ENCODE measurements at regions not wholly inside any gene's neighbourhood (a gene's known extent, or its start where the extent isn't known, plus 50 kb on each side); places are given as distances from the start of the nearest gene placed in this dataset.
"Not testable (repeated sequence)": the region's sequence is repeated elsewhere in the genome, so short reads cannot be mapped to it uniquely, and the experiment has no call there.

GRCh38 chr5:117417501-117417900 lies 842.9 kb upstream of the SEMA6A start:
- no peak for DNase-seq (ENCODE audit: low spot score)

GRCh38 chr5:117414926-117415325 lies 840.3 kb upstream of the SEMA6A start:
- no peak for DNase-seq (ENCODE audit: low spot score)

DNA sequence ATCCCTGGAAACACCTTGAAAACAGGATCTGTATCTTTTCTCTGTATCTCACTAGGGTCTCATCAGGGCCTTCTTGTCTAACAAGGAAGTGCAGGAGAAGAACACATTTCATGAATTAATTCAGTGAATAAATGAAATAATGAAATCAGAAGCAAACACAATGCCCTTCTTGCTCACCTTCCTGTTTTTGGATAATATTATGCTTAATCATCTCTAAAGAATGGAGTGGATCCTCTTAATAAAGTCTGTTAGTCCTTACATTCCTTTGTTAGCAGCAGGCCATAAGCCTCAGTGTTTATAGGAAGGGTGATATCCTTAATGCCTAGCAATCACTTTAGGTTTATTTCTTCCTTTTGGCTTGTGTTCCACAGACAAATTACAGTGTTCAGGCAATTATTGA lies 837.1 kb upstream of the SEMA6A start:
- DNase-seq (ENCODE audit: low spot score) = no peak

- DNase-seq (ENCODE audit: low spot score) = no peak
Observed at GRCh38 chr5:117405197-117405596, 830.6 kb upstream of the SEMA6A start.

GRCh38 chr5:117394506-117395157 lies 820.0 kb upstream of the SEMA6A start:
- DNase-seq (ENCODE audit: low spot score) = no peak

DNA sequence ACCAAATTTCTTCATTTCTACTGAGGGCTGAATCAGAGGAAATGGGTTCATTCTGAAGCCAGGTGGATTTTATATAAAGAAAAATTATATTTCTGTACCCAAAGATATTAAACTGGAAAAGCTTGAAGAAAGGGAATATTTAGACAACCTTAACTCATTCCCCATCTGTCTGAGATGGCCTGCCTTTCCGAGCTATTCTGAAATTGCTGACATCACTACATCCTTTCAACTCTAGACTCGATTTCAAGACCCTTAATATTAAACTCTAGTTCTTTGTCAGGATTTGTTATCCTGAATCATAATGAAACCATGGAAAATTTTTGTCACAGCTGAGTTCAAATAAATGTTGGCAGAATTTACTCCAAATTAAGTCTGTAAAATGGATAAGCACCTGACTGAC lies 818.5 kb upstream of the SEMA6A start:
- no peak for DNase-seq (ENCODE audit: low spot score)

GRCh38 chr5:117380316-117380715 lies 805.7 kb upstream of the SEMA6A start:
- DNase-seq (ENCODE audit: low spot score) = no peak

- DNase-seq (ENCODE audit: low spot score) = no peak
Observed at GRCh38 chr5:117379521-117379920, 804.9 kb upstream of the SEMA6A start.

GRCh38 chr5:117376748-117377147 lies 802.1 kb upstream of the SEMA6A start:
- no peak for DNase-seq (ENCODE audit: low spot score)

DNA sequence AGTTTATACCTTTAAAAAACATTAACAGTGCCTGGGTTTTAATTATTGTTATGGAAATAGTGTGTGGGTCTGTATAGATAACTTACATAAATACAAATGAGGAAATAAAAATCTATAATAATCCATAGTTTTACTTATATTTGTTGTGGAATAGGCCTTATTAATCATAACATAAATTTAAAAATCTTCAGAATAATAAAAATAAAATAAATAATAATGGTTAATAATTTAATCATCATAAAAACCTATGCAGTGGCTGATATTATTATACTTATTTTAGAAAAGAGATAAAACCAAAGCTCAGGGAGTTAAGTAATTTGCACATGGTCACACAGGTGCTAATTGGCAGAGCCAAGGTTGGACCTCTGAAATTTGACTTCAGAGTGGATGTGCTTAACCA lies 785.3 kb upstream of the SEMA6A start:
- DNase-seq (ENCODE audit: low spot score) = no peak

GRCh38 chr5:117357886-117358285 lies 783.3 kb upstream of the SEMA6A start:
- DNase-seq (ENCODE audit: low spot score) = no peak

DNA sequence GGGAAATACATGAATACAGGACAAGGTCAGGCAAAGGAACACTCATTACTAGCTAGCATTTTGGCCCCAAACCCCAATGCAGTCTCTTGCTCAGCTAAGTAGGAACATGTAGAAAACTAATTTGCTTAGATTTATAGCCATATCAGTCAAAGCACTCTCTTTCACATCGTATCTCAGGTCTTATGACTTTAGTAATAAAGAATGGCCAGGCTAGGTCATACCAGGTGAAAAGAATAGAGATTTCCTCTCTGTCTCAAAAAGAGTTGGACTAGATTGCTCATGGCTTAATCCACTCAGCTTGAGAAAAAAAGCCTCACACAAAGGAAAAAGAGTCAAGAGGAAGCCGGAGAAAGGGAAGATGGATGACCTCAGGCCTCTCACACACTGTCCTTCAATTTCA lies 772.7 kb upstream of the SEMA6A start:
- DNase-seq (ENCODE audit: low spot score) = no peak

- DNase-seq (ENCODE audit: low spot score) = not testable (repeated sequence)
Observed at GRCh38 chr5:117343726-117344125, 769.1 kb upstream of the SEMA6A start.

- DNase-seq (ENCODE audit: low spot score) = no peak
Observed at GRCh38 chr5:117337064-117337749, 762.6 kb upstream of the SEMA6A start.

DNA sequence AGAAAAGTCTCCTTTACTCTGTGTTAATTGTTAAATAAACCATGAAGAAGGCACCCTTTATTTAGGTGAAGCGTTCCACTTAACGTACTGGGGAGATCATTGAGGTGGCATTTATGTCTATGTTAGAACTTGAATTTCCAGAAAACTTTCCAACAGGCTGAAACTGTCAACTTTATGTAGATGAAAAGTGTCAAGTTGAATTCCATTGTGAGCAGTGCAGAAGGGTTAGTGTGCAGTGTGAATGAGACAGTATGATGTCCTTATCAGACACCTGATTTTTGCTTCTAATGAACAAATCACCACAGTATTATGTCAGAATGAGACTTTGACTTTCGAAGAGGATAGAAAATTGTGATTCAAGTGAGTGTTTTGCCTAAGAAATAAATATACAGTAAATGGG lies 761.6 kb upstream of the SEMA6A start:
- no peak for DNase-seq (ENCODE audit: low spot score)

DNA sequence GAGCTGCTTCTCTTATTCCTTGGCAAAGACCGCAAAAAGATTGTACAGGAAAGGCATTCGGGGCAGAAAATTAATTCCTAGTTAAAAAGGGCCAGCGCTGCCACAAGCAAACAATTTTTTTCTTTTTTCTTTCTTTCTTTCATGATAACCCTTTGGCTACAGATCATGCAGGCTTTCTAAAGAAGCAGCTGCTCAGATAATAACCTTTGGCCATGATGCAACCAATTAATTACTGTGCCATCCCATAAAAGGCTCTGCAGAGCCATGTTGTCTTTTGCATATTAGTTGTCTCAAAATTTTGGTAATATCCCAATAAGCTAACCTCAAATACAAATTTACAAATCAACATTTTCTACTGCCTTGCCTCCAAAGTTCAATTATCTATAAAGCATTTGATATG lies 758.4 kb upstream of the SEMA6A start:
- DNase-seq (ENCODE audit: low spot score) = no peak

GRCh38 chr5:117332341-117332740 lies 757.7 kb upstream of the SEMA6A start:
- DNase-seq (ENCODE audit: low spot score) = no peak

- DNase-seq (ENCODE audit: low spot score) = no peak
Observed at GRCh38 chr5:117327511-117327910, 752.9 kb upstream of the SEMA6A start.

DNA sequence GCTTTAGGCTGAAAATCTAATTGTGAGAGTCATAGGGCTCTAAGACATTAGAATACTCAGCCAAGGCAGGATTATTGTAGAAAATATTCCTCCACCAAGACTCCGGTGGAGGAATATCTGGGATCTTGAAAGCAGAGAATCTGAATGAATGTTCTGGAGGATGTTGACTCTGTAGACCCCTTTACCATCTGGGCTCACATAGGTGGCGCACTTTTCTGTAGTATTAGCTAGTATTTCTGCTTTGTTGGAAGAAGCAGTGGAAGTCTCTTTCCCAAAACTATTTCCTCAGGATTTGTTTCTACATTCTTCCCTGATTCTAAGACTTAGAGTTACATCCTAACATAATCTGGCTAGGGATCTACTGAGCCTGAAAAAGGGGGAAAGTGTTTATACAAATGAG lies 752.4 kb upstream of the SEMA6A start:
- no peak for DNase-seq (ENCODE audit: low spot score)

- DNase-seq (ENCODE audit: low spot score) = no peak
Observed at GRCh38 chr5:117318528-117318927, 743.9 kb upstream of the SEMA6A start.

GRCh38 chr5:117315170-117315569 lies 740.5 kb upstream of the SEMA6A start:
- DNase-seq (ENCODE audit: low spot score) = no peak

DNA sequence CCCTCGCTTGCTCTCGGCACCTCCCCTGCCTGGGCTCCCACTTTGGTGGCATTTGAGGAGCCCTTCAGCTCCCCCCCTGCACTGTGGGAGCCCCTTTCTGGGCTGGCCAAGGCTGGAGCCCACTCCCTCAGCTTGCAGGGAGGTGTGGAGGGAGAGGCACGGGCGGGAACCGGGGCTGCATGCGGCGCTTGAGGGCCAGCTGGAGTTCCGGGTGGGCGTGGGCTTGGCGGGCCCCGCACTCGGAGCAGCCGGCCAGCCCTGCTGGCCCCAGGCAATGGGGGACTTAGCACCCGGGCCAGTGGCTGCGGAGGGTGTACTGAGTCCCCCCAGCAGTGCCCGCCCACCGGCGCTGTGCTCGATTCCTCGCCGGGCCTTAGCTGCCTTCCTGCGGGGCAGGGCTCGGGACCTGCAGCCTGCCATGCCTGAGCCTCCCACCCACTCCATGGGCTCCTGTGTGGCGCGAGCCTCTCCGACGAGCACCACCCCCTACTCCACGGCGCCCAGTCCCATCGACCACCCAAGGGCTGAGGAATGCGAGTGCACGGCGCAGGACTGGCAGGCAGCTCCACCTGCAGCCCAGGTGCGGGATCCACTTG lies 730.0 kb upstream of the SEMA6A start:
- DNase-seq (ENCODE audit: low spot score) = not testable (repeated sequence)

- DNase-seq (ENCODE audit: low spot score) = no peak
Observed at GRCh38 chr5:117302949-117303348, 728.3 kb upstream of the SEMA6A start.

DNA sequence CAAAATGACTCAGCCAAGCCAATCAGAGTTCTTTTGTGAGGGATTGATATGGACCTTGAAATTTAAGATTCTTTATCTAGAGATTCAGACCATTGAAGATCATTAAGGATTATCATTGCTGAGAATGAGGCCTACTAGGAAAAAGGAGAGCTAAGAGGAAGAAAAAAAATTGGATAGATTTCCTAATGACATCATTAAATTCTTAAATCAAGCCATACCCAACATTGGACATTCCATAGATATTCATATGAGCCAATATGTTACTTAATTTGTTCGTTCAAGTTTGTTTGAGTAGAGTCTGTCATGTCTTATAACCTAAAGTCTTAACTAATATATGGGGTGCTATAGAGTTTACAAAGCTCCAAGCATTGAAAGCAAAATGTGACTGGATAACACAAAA lies 727.9 kb upstream of the SEMA6A start:
- no peak for DNase-seq (ENCODE audit: low spot score)

All from CD4-positive, alpha-beta T cell treated with Interleukin-6 at 100 ng/mL for 8 hours (primary cell).